GM18867 (cell line): ENCODE measurements at regions not wholly inside any gene's neighbourhood (a gene's known extent, or its start where the extent isn't known, plus 50 kb on each side); places are given as distances from the start of the nearest gene placed in this dataset.

Experiments used
- ATAC-seq: cut with Tn5 transposase; IDR thresholded peaks from one replicate; pipeline ENCODE4 v1.9.1; 2021; ENCODE audit warnings: mild to moderate bottlenecking, moderate library complexity; ENCODE audit not compliant: unreplicated experiment

- ATAC-seq = no peak
Observed at GRCh38 chr3:194986208-194987043, 284.5 kb downstream of the XXYLT1 start.

- ATAC-seq = no peak
Observed at GRCh38 chr3:194987571-194988494, 283.1 kb downstream of the XXYLT1 start.

DNA sequence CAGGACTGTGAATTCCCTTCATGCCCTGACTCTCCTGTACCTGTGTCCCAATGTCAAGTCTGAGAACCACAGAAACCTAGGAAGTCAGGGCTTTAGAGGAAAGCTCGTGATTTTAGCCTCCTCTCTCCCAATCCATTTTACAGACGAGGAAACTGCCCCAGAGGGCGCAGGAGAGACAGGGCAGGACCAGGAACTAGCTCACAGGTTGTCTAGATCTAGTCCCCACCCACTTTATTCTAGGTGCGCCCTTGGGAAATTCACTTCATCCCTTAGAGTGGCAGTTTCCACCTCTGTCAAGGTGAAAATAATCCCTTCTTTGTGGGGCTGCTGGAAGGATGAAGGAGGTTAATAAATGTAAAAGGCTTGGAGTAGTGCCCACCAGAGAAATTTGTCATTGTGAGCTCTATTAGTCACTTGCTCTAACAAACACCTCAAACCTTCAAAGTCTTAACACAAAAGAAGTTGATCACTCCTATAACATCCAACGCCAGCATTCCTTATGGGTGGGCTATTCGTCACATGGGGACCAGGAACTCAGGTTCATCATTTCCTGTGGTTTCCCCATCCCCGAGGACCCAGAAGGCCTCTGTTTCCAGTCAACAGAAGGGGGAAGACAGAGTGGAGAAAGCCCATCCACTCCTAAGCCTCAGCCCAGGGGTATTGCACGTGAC lies 282.3 kb downstream of the XXYLT1 start:
- ATAC-seq = no peak

DNA sequence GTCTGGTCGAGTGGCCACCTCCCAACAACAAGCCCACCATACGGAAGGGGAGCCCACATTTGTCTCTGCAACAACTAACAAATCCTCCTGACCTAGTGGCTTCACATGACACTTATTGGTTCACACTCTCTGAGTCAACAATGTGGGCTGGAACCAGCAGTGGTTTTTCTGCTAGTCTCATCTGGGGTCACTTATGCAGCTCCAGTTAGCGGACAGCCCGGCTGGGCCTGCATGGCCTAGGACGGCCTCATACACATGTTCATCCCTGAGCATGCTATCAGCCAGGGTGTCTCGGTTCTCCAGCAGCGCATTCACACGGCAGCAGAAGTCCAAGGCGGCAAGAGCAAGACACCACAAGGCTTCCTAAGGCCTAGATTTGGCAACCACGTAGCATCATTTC lies 281.7 kb downstream of the XXYLT1 start:
- ATAC-seq = no peak

GRCh38 chr3:194990454-194991337 lies 280.3 kb downstream of the XXYLT1 start:
- no peak for ATAC-seq

GRCh38 chr3:194991338-194991654 lies 279.7 kb downstream of the XXYLT1 start:
- no peak for ATAC-seq

- ATAC-seq = no peak
Observed at GRCh38 chr3:194993896-194994295, 277.1 kb downstream of the XXYLT1 start.

GRCh38 chr3:194994551-194994981 lies 276.4 kb downstream of the XXYLT1 start:
- no peak for ATAC-seq

DNA sequence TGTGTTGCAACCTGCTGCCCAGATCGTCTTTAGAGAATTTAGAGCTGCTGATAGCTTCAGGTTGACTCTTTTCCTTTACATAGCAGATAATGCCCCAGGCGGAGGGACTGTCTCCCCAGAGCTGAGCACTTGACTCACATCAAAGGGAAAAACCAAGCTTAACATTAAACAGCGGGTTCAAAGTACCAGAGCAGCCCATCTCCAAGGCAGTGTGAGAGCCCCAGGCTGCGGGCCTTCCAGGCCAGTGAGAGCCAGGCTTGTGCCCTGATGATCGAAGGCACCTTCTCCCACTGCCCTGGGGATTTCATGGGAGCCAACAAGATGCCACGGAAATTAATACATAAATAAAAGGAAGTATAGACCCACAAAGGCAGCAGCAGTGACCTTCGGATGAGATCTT lies 275.6 kb downstream of the XXYLT1 start:
- no peak for ATAC-seq

GRCh38 chr3:194995922-194996321 lies 275.0 kb downstream of the XXYLT1 start:
- no peak for ATAC-seq

- ATAC-seq = no peak
Observed at GRCh38 chr3:194996746-194997145, 274.2 kb downstream of the XXYLT1 start.

GRCh38 chr3:194998417-194998816 lies 272.5 kb downstream of the XXYLT1 start:
- ATAC-seq = no peak

GRCh38 chr3:194998948-194999347 lies 272.0 kb downstream of the XXYLT1 start:
- no peak for ATAC-seq

GRCh38 chr3:194999491-194999890 lies 271.5 kb downstream of the XXYLT1 start:
- no peak for ATAC-seq

DNA sequence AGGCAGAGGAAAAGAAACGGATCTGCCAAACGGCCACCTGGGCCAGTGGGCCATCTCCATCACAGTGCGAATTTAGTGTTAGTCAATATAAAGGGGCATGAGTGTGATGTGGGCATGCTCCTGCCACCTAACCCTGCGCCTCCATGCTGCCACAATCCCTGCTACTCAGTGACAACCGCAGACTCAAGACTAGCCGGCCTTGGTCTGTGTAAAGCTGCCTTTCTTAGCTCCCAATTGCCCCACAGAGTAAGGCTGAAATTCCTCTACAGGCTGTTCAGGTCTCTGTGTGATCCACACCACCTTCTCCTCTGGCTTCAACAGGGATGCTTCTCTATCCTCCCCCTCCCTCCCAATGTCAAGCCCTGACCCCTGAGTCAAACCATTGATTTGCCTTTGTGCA lies 269.7 kb downstream of the XXYLT1 start:
- ATAC-seq = no peak

DNA sequence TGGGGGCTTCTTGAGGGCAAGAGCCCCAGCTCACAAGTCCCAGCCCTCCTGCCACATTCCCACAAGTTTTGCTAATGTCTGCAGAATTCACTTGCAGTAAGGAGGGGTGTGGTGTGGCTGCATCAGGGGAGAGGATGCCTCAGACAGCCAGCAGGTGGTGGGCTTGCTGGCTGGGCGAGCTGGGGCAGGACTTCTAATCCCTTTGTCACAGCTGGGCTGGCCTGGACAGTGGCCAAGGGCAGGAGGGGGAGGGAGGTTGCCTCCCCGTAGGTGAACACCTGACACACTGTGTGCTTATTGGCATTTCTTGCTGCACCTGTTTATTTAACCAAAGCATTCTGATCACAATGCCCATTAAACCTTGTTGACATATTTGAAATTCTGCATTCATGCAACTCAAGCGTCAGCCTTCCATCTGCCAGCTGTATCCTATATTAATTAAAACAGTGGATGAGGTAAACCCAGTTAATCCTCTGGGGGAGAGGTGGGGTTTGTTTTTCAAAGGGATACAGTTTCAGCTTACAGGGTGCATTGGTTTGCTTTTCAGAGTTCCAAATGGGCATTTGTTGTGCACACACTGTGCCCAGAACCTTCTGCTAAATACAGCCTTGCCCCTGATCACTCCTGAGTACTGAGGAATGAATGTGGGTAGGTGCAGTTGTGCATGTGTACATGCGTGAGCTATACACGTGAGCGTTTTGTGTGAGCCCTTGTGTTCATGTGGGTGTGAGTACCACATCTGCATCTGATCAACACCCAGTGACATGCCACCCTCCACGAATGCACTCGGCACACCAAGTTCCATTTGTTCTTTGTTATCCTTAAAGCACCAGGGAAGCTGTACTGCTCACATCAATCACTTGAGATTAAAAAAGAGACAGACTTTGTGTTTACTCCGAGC lies 268.7 kb downstream of the XXYLT1 start:
- ATAC-seq = no peak

DNA sequence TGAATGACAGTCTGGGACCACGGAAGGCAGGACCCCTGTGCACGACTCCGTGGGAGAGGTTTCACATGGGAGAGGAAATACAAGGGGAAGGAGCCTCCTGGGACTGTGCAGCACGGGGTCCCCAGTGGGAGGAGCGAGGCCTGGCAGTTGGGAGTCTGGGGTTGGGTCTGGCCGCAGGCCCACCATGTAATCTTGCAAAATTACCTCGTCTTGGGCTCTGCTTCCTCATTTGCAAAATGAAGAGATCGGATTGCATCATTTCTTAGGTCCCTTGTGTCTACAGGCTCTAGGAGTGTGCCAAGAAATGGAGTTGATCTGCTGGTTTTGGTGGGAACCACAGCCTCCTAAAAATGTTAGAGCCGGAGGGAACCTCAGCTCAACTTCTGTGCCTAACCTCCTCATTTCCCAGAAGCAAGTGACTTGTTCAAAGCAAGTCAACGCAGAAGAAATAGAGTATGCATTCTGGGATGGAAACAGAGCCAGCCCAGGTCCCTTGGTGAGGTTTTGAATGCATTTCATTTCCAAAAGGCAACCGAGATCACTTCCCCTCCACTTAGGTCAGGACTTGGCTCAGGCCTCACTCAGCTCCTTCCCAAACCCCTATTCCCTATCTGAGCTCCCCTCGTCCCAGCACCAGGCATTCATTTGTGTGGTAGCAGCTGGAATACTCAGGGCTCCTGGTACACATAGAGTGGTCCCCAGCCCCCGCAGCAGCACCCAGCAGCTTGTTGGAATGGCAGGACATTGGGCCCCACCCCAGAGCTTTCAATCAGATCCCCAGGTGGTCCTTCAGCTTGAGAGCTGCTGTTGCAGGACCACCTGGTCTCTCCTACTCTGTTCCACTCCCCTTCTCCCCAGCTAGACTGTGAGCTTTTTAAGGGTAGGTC lies 267.7 kb downstream of the XXYLT1 start:
- ATAC-seq = no peak

GRCh38 chr3:195003893-195004289 lies 267.1 kb downstream of the XXYLT1 start:
- ATAC-seq = no peak
